IMR-90 (cell line): ENCODE measurements at regions not wholly inside any gene's neighbourhood (a gene's known extent, or its start where the extent isn't known, plus 50 kb on each side); places are given as distances from the start of the nearest gene placed in this dataset.

Experiments used
- ATAC-seq: fragments of 200-7000 bp; cut with Tn5 transposase; 2 replicates; pipeline ENCODE4 v1.9.1; 2020; ENCODE audit warnings: low read depth, mild to moderate bottlenecking, moderate library complexity
- BruUV-seq: library from RNA; stranded (reverse); fragments of 400-500 nt; replicated peaks from 2 replicates; lab custom pipeline; 2021; lab: Mats Ljungman, UMichigan
- CTCF ChIA-PET: fragments of 300-600 bp; formaldehyde crosslinking; extraction: SDS; loops from one replicate; lab custom pipeline; 2021; ENCODE audit warnings: antibody characterized with exemption; lab: Yijun Ruan, JAX
- POLR2A ChIA-PET: fragments of 300-600 bp; sonication (Branson Sonifier 250); formaldehyde crosslinking; loops from one replicate; lab custom pipeline; 2022; ENCODE audit warnings: antibody characterized with exemption; ENCODE audit not compliant: unreplicated experiment; lab: Charles Lee
- DNase-seq: peaks from one replicate; pipeline ENCODE4 v3.0.0; 2013
- H2AFZ ChIP-seq: replicated peaks from 2 replicates; pipeline ENCODE3; 2013; ENCODE audit warnings: low read length, mild to moderate bottlenecking; ENCODE audit not compliant: poor library complexity
- H2AK5ac ChIP-seq: 2 replicates; pipeline ENCODE4 v1.6.1; 2013; ENCODE audit warnings: low read depth, low read length, inconsistent platforms
- H2AK9ac ChIP-seq: replicated peaks from 2 replicates; pipeline ENCODE3; 2013; ENCODE audit warnings: mild to moderate bottlenecking, low read depth, low read length, moderate library complexity; ENCODE audit not compliant: poor library complexity
- H2BK120ac ChIP-seq: 2 replicates; pipeline ENCODE4 v1.6.1; 2013; ENCODE audit warnings: low read depth, low read length, inconsistent platforms
- H2BK15ac ChIP-seq: 3 replicates; pipeline ENCODE4 v1.6.1; 2013; ENCODE audit warnings: low read depth, low read length, inconsistent platforms
- H2BK20ac ChIP-seq: 2 replicates; pipeline ENCODE4 v1.6.1; 2013; ENCODE audit warnings: low read depth, mild to moderate bottlenecking, inconsistent platforms, low read length, moderate library complexity
- H2BK5ac ChIP-seq: 2 replicates; pipeline ENCODE4 v1.6.1; 2013; ENCODE audit warnings: mild to moderate bottlenecking, low read depth, low read length, inconsistent platforms; ENCODE audit not compliant: poor library complexity, severe bottlenecking
- H3K14ac ChIP-seq: replicated peaks from 2 replicates; pipeline ENCODE4 v1.6.1; 2013; ENCODE audit warnings: low read depth, low read length, inconsistent platforms
- H3K18ac ChIP-seq: 2 replicates; pipeline ENCODE4 v1.6.1; 2013; ENCODE audit warnings: low read depth, low read length, control low read depth
- H3K23ac ChIP-seq: 2 replicates; pipeline ENCODE4 v1.6.1; 2013; ENCODE audit warnings: low read depth, low read length, inconsistent platforms
- H3K27ac ChIP-seq: 2 replicates; pipeline ENCODE4 v1.5.1; 2013; ENCODE audit warnings: mild to moderate bottlenecking, control low read depth, low read length; ENCODE audit not compliant: insufficient read depth
- H3K27me3 ChIP-seq: 2 replicates; pipeline ENCODE4 v1.6.1; 2013; ENCODE audit warnings: low read length; ENCODE audit not compliant: control insufficient read depth, insufficient read depth
- H3K36me3 ChIP-seq: 2 replicates; pipeline ENCODE4 v1.6.1; 2013; ENCODE audit warnings: low read length, mixed read lengths; ENCODE audit not compliant: control insufficient read depth, insufficient read depth
- H3K4ac ChIP-seq: 2 replicates; pipeline ENCODE4 v1.6.1; 2013; ENCODE audit warnings: low read depth, low read length, inconsistent platforms
- H3K4me1 ChIP-seq: 2 replicates; pipeline ENCODE4 v1.6.1; 2013; ENCODE audit warnings: low read length, mixed read lengths; ENCODE audit not compliant: control insufficient read depth, insufficient read depth
- H3K4me2 ChIP-seq: 2 replicates; pipeline ENCODE4 v1.6.1; 2013; ENCODE audit warnings: low read depth, mild to moderate bottlenecking, control low read depth, low read length, moderate library complexity
- H3K4me3 ChIP-seq: 2 replicates; pipeline ENCODE4 v1.5.1; 2013; ENCODE audit warnings: low read depth, mild to moderate bottlenecking, control low read depth, low read length, moderate library complexity; ENCODE audit not compliant: insufficient read depth
- H3K56ac ChIP-seq: 2 replicates; pipeline ENCODE4 v1.6.1; 2013; ENCODE audit warnings: low read length, inconsistent platforms; ENCODE audit not compliant: insufficient read depth; ENCODE audit errors: extremely low read depth
- H3K79me1 ChIP-seq, 2 experiments: 2 replicates each; pipeline ENCODE4 v1.6.1; 2013; ENCODE audit warnings: low read length in 2 of 2, inconsistent platforms in 1 of 2, low read depth in 1 of 2
- H3K9ac ChIP-seq: 2 replicates; pipeline ENCODE4 v1.6.1; 2013; ENCODE audit warnings: low read depth, low read length, control low read depth
- H3K9me1 ChIP-seq: 2 replicates; pipeline ENCODE4 v1.6.1; 2013; ENCODE audit warnings: low read length, inconsistent platforms; ENCODE audit not compliant: insufficient read depth
- H3K9me3 ChIP-seq: 2 replicates; pipeline ENCODE4 v1.6.1; 2013; ENCODE audit warnings: low read length; ENCODE audit not compliant: control insufficient read depth, insufficient read depth
- H4K20me1 ChIP-seq: 2 replicates; pipeline ENCODE4 v1.6.1; 2013; ENCODE audit warnings: low read length, inconsistent platforms; ENCODE audit not compliant: insufficient read depth
- H4K5ac ChIP-seq: 2 replicates; pipeline ENCODE4 v1.6.1; 2013; ENCODE audit warnings: mild to moderate bottlenecking, low read depth, low read length, control low read depth
- H4K8ac ChIP-seq, 2 experiments: 2 replicates each; pipeline ENCODE4 v1.6.1; 2013; ENCODE audit warnings: low read depth in 2 of 2, low read length in 2 of 2, control low read depth in 1 of 2, inconsistent platforms in 1 of 2
- H4K91ac ChIP-seq: 2 replicates; pipeline ENCODE4 v1.6.1; 2013; ENCODE audit warnings: low read depth, low read length, inconsistent platforms; ENCODE audit not compliant: insufficient read depth
- BHLHE40 ChIP-seq: fragments of 150-350 bp; IDR thresholded peaks from 2 replicates; pipeline ENCODE4 v1.6.1; 2016; ENCODE audit warnings: mild to moderate bottlenecking, low read depth, low read length
- CEBPB ChIP-seq: IDR thresholded peaks from 2 replicates; pipeline ENCODE4 v1.6.1; 2012; ENCODE audit warnings: low read depth, low read length, improper control_type of control experiment
- CHD1 ChIP-seq: IDR thresholded peaks from 2 replicates; pipeline ENCODE4 v1.6.1; 2012; ENCODE audit warnings: low read depth, low read length, improper control_type of control experiment
- CTCF ChIP-seq: conservative IDR thresholded peaks from 2 replicates; pipeline ENCODE4 v1.5.1; 2012; ENCODE audit warnings: mild to moderate bottlenecking, low read depth, low read length, improper control_type of control experiment
- ELK1 ChIP-seq: fragments of 150-350 bp; IDR thresholded peaks from 2 replicates; pipeline ENCODE4 v1.6.1; 2016; ENCODE audit warnings: low read depth, mild to moderate bottlenecking, low read length, moderate library complexity, borderline replicate concordance
- FOS ChIP-seq: fragments of 150-350 bp; IDR thresholded peaks from 2 replicates; pipeline ENCODE4 v1.6.1; 2016; ENCODE audit warnings: low read depth, low read length
- MXI1 ChIP-seq: IDR thresholded peaks from 2 replicates; pipeline ENCODE4 v1.6.1; 2012; ENCODE audit warnings: low read depth, mild to moderate bottlenecking, low read length, moderate library complexity, borderline replicate concordance
- NFE2L2 ChIP-seq: fragments of 150-350 bp; IDR thresholded peaks from 2 replicates; pipeline ENCODE4 v1.6.1; 2016; ENCODE audit warnings: low read depth, mild to moderate bottlenecking, low read length
- POLR2A ChIP-seq: IDR thresholded peaks from 2 replicates; pipeline ENCODE4 v1.6.1; 2012; ENCODE audit warnings: mild to moderate bottlenecking, low read depth, low read length
- RCOR1 ChIP-seq: IDR thresholded peaks from 2 replicates; pipeline ENCODE4 v1.6.1; 2012; ENCODE audit warnings: mild to moderate bottlenecking, low read length, improper control_type of control experiment; ENCODE audit not compliant: insufficient replicate concordance
- RFX5 ChIP-seq: IDR thresholded peaks from 2 replicates; pipeline ENCODE4 v1.8.0; 2012; ENCODE audit warnings: low read depth, mild to moderate bottlenecking, low read length, moderate library complexity
- SMC3 ChIP-seq: fragments of 150-350 bp; IDR thresholded peaks from 2 replicates; pipeline ENCODE4 v1.6.1; 2016; ENCODE audit warnings: low read depth, mild to moderate bottlenecking, antibody characterized with exemption, low read length, moderate library complexity
- WGBS, 2 experiments: methylation state at CpG; one replicate each; pipeline versions ENCODE4 v1.1.5 to v1.1.7; 2013; ENCODE audit warnings: missing lambda C conversion rate in 2 of 2; ENCODE audit not compliant: insufficient read length in 1 of 2; ENCODE audit errors: extremely low coverage in 2 of 2; 5-methylcytosine and 5-hydroxymethylcytosine counted together
- dilution Hi-C: fragments of 300-500 bp; cut with HindIII; formaldehyde crosslinking; loops from one replicate; pipeline ENCODE4 v1.14.3; 2018; ENCODE audit warnings: low sequenced_read_pairs; ENCODE audit not compliant: unreplicated experiment
- in situ Hi-C: fragments of 300-500 bp; cut with MboI; formaldehyde crosslinking; loops from 3 replicates; pipeline ENCODE4 v1.14.3; 2019; ENCODE audit warnings: low sequenced_read_pairs, inconsistent platforms, mixed read lengths
- intact Hi-C: fragments of 100-400 bp; cut with micrococcal nuclease; formaldehyde crosslinking; loops from 2 replicates; pipeline ENCODE4 v1.10.0; 2022

GRCh38 chr1:70556541-70556940, 145.5 kb downstream of the CTH start:
- Histone ChIP-seq H3K36me3 (no peaks in the 10 kb centered on the region), H3K14ac (no peak overlapping the region), H2BK120ac (no peak overlapping the region), H4K8ac (no peak overlapping the region), H3K4me2 (no peak overlapping the region), H3K18ac (no peak overlapping the region), H4K91ac (no peak overlapping the region), H4K5ac (no peak overlapping the region), H3K79me1 (no peaks in the 10 kb centered on the region), H3K4me1 (no peaks in the 10 kb centered on the region), H2BK20ac (no peak overlapping the region), H3K4ac (no peak overlapping the region), H2BK15ac (no peak overlapping the region), H3K9me1 (no peaks in the 10 kb centered on the region), H3K9ac (no peak overlapping the region), H4K20me1 (no peaks in the 10 kb centered on the region), H2AFZ (no peak overlapping the region), H2AK5ac (no peak overlapping the region), H2BK5ac (no peak overlapping the region), H3K4me3 (no peak overlapping the region), H3K56ac (no peak overlapping the region), H3K27ac (no peak overlapping the region), H3K23ac (no peak overlapping the region), H3K9me3 (no peaks in the 10 kb centered on the region), H3K27me3 (no peaks in the 10 kb centered on the region), H2AK9ac (no peak overlapping the region)
- WGBS, 2 experiments: no CpG with 5 or more reads among the region's 2 CpGs
- DNase-seq: no peak
- TF ChIP-seq RCOR1 (no peak), SMC3 (no peak), POLR2A (no peak), CEBPB (no peak), FOS (no peak), ELK1 (no peak), MXI1 (no peak), CTCF (no peak), RFX5 (no peak), NFE2L2 (no peak), CHD1 (no peak), BHLHE40 (no peak)
- CTCF ChIA-PET: no interaction called here
- dilution Hi-C loops (no loop called here), intact Hi-C loops (no loop called here), in situ Hi-C loops (no loop called here)
- POLR2A ChIA-PET: no interaction called here
- no TSS peak for BruUV-seq
- no peak for ATAC-seq
